Raji (cell line): ENCODE measurements at regions not wholly inside any gene's neighbourhood (a gene's known extent, or its start where the extent isn't known, plus 50 kb on each side); places are given as distances from the start of the nearest gene placed in this dataset.

Source experiments
- POLR2A ChIP-seq: IDR thresholded peaks from 2 replicates; pipeline ENCODE4 v1.6.1; 2011; ENCODE audit warnings: low read depth, low read length, control low read depth; ENCODE audit not compliant: insufficient read depth

GRCh38 chr13:73261739-73262216, 203.0 kb downstream of the KLF5 start:
- TF ChIP-seq POLR2A: no peak

- TF ChIP-seq POLR2A: no peak
Observed at GRCh38 chr13:73259061-73260017, 200.5 kb downstream of the KLF5 start.

- TF ChIP-seq POLR2A: no peak
Observed at GRCh38 chr13:73258406-73258805, 199.6 kb downstream of the KLF5 start.

GRCh38 chr13:73254827-73255226, 196.0 kb downstream of the KLF5 start:
- no peak for TF ChIP-seq POLR2A

GRCh38 chr13:73251626-73252265, 192.9 kb downstream of the KLF5 start:
- TF ChIP-seq POLR2A: no peak

- TF ChIP-seq POLR2A: no peak
Observed at GRCh38 chr13:73250061-73250460, 191.3 kb downstream of the KLF5 start.

- TF ChIP-seq POLR2A: no peak
Observed at GRCh38 chr13:73248711-73249580, 190.1 kb downstream of the KLF5 start.

GRCh38 chr13:73248154-73248553, 189.3 kb downstream of the KLF5 start:
- no peak for TF ChIP-seq POLR2A

- TF ChIP-seq POLR2A: no peak
Observed at GRCh38 chr13:73245246-73245645, 186.4 kb downstream of the KLF5 start.

GRCh38 chr13:73244467-73244866, 185.7 kb downstream of the KLF5 start:
- no peak for TF ChIP-seq POLR2A

GRCh38 chr13:73242515-73243015, 183.8 kb downstream of the KLF5 start:
- no peak for TF ChIP-seq POLR2A

- no peak for TF ChIP-seq POLR2A
Observed at GRCh38 chr13:73240193-73240592, 181.4 kb downstream of the KLF5 start.

GRCh38 chr13:73235385-73235784, 176.6 kb downstream of the KLF5 start:
- TF ChIP-seq POLR2A: no peak

GRCh38 chr13:73231471-73231870, 172.7 kb downstream of the KLF5 start:
- TF ChIP-seq POLR2A: no peak

- TF ChIP-seq POLR2A: no peak
Observed at GRCh38 chr13:73230716-73231115, 171.9 kb downstream of the KLF5 start.
